Right atrium auricular region (tissue), 2 donors: ENCODE measurements at regions not wholly inside any gene's neighbourhood (a gene's known extent, or its start where the extent isn't known, plus 50 kb on each side); places are given as distances from the start of the nearest gene placed in this dataset.

Experiments
- DNase-seq: peaks from one replicate; pipeline ENCODE4 v3.0.0-alpha.2; 2019; ENCODE audit warnings: low spot score
- H3K27ac ChIP-seq, 2 donors: fragments of 200-600 bp; sonication (generic); 1 replicate in 1 of 2; 2 replicates in 1 of 2; pipeline ENCODE4 v1.5.1; 2016 to 2019
- H3K27me3 ChIP-seq, 2 donors: fragments of 200-600 bp; sonication (generic); one replicate each; pipeline versions ENCODE4 v1.5.1 to v1.6.0; 2017 to 2019
- H3K36me3 ChIP-seq: fragments of 200-600 bp; sonication (generic); one replicate; pipeline ENCODE4 v1.5.1; 2016
- H3K4me1 ChIP-seq, 2 donors: fragments of 200-600 bp; sonication (generic); one replicate each; pipeline versions ENCODE4 v1.5.1 to v1.6.0; 2017 to 2019
- H3K4me3 ChIP-seq, 2 donors: fragments of 200-600 bp; sonication (generic); 1 replicate in 1 of 2; 2 replicates in 1 of 2; pipeline ENCODE4 v1.5.1; 2017 to 2019; ENCODE audit warnings: mild to moderate bottlenecking in 1 of 2, moderate library complexity in 1 of 2
- H3K9me3 ChIP-seq, 2 donors: fragments of 200-600 bp; sonication (generic); one replicate each; pipeline ENCODE4 v1.5.1; 2019
- CTCF ChIP-seq, 2 donors: fragments of 200-600 bp; sonication (generic); IDR thresholded peaks; one replicate each; pipeline ENCODE4 v1.5.1; 2019; ENCODE audit warnings: antibody characterized with exemption in 2 of 2

- peak in 1 of 2 donors; percentile 21 for TF ChIP-seq CTCF (IDR thresholded peaks at IDR 0.05)
- Histone ChIP-seq H3K27me3 (no peaks in the 10 kb centered on the region), H3K36me3 (no peaks in the 10 kb centered on the region), H3K4me3 (peak overlapping the region; percentile 22 to 43), H3K9me3 (peaks cover 7 to 16% of the 10 kb centered on the region in 2 donors), H3K27ac (peak overlapping the region; percentile 52 to 60), H3K4me1 (no peaks in the 10 kb centered on the region)
- peak; percentile 64 for DNase-seq
These were observed 613.4 kb downstream of the MCTP2 start for GRCh38 chr15:94844538-94845389.

DNA sequence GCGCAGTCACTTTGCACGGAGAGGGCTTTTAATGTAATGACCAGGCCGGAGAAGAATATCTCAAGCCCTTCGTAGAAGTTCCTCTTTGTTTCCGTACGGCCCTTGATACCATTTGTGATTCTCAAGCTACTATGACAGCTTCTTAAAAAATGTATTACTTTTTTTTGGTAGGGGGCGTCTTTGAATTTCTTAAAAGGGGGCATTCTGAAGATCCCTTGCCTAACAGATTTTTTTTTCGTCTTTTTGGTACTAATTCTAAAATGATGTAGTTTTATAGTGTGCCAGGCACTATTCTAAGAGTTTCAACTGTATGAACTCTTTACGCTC, 614.0 kb downstream of the MCTP2 start:
- H3K36me3 ChIP-seq: no peaks in the 10 kb centered on the region
- H3K4me1 ChIP-seq: no peaks in the 10 kb centered on the region
- H3K27ac ChIP-seq: no peak overlapping the region
- H3K9me3 ChIP-seq: peaks cover 7 to 18% of the 10 kb centered on the region in 2 donors
- no peak for TF ChIP-seq CTCF (IDR thresholded peaks at IDR 0.05)
- peak overlapping the region; percentile 22 to 43 for H3K4me3 ChIP-seq
- no peak for DNase-seq
- H3K27me3 ChIP-seq: no peaks in the 10 kb centered on the region

DNA sequence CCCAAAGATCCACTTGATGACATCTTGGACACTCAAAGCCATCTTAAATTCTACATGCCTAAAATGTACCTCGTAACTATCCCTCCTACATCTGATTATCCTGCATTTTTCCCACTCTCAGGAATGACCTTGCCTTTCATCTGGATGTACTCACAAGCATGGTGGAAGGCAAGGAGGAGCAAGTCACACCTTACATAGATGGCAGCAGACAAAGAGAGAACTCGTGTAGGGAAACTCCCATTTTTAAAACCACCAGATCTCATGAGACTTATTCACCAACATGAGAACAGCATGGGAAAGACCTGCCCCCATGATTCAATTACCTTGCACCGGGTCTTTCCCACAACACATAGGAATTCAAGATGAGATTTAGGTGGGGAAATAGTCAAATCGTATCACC, 616.0 kb downstream of the MCTP2 start:
- DNase-seq: no peak
- H3K27me3 ChIP-seq: no peaks in the 10 kb centered on the region
- H3K27ac ChIP-seq: no peak overlapping the region
- H3K9me3 ChIP-seq: peaks cover 0 to 13% of the 10 kb centered on the region in 2 donors
- TF ChIP-seq CTCF (IDR thresholded peaks at IDR 0.05): no peak
- H3K4me1 ChIP-seq: no peaks in the 10 kb centered on the region
- H3K36me3 ChIP-seq: no peaks in the 10 kb centered on the region
- H3K4me3 ChIP-seq: no peak overlapping the region

DNA sequence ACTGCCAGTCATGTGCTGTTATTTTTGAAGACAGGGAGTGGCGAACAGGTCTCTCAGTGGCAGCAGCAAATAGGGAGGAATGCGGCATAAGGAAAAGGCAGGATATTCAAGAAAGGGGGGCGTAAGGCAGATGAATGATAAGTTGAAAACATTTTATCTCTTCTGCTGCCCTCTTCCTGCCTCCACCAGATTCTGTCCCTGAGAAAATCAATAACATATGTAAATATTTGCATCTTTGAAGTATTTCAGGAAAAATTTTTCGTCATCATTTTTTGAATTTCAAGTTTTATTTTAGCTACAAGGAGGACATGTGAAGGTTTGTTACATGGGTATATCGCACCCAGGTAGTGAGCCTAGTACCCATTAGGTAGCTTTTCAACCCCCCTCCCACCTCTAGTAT, 616.7 kb downstream of the MCTP2 start:
- Histone ChIP-seq H3K4me3 (no peak overlapping the region), H3K27me3 (no peaks in the 10 kb centered on the region), H3K4me1 (no peaks in the 10 kb centered on the region), H3K27ac (no peak overlapping the region), H3K9me3 (peaks cover 0 to 15% of the 10 kb centered on the region in 2 donors), H3K36me3 (no peaks in the 10 kb centered on the region)
- no peak for DNase-seq
- TF ChIP-seq CTCF (IDR thresholded peaks at IDR 0.05): no peak

GRCh38 chr15:94855018-94855408, 623.7 kb downstream of the MCTP2 start:
- Histone ChIP-seq H3K4me3 (no peak overlapping the region), H3K4me1 (no peaks in the 10 kb centered on the region), H3K27ac (no peak overlapping the region), H3K36me3 (no peaks in the 10 kb centered on the region), H3K27me3 (no peaks in the 10 kb centered on the region), H3K9me3 (peaks cover 0 to 10% of the 10 kb centered on the region in 2 donors)
- no peak for DNase-seq
- TF ChIP-seq CTCF (IDR thresholded peaks at IDR 0.05): no peak
